GM18519 (cell line): ENCODE measurements at regions not wholly inside any gene's neighbourhood (a gene's known extent, or its start where the extent isn't known, plus 50 kb on each side); places are given as distances from the start of the nearest gene placed in this dataset.

Experiments
- ATAC-seq: cut with Tn5 transposase; IDR thresholded peaks from one replicate; pipeline ENCODE4 v1.9.1; 2021; ENCODE audit warnings: mild to moderate bottlenecking, moderate library complexity; ENCODE audit not compliant: unreplicated experiment, low FRiP score

DNA sequence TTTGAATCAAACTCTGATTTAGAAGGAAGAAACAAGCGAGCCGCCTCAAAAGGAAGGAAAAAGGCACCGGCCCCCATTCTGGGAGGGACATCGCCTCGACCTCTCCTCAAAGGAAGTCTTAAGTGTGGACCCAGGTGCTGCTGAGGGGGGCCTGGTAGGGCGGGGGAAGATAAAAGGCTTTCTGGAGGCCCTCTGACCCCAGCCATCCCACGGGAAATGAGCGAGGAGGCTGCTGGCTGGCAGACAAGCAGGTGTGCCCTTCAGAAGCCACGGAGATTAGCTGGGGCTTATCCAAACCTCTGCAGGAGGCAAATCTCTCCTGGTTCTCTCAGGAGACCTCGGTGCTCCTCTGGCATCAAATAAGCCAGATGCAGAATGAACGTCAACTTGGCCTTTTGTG lies 171.4 kb upstream of the BLID start:
- ATAC-seq = no peak

DNA sequence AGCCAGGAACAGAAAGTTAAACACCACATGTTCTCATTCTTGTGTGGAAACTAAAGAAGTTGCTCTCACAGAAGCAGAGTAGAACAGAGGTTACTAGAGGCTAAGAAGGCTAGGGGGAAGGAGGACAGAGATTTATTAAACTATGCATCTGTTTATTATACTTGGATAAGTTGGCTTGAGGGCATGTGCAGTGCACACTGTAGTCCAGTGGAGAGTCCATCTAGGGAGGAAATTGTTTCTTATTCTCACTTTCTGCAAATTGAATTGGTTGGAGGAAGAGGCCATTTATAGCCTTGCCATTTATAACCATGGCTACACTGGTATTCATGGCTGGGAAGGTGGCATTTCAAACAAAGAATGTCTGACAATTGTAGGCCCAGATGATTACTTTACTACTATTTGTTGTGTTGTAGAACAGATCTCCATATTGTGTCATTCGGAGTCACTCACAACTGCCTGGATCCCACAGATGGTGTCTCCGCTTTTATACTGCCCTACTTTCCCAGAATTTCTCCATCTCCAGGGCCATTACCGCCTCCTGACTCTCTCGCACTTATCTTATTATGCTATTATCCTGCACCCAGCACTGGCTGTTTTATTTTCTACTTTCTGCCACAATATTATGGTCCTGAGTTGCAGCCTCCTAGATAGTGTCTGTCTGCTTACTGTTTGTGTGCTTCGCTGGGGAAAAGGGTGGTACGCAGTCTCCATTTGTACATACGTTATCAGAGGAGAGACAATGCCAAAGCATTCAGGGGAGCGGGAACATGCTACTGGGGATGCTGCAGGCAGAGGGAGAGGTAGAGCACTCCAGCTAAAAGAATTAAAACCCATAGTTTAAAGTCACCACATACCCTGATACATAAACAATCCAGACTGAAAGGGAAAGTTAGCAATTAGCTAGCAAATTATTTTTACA lies 169.3 kb upstream of the BLID start:
- ATAC-seq = no peak

DNA sequence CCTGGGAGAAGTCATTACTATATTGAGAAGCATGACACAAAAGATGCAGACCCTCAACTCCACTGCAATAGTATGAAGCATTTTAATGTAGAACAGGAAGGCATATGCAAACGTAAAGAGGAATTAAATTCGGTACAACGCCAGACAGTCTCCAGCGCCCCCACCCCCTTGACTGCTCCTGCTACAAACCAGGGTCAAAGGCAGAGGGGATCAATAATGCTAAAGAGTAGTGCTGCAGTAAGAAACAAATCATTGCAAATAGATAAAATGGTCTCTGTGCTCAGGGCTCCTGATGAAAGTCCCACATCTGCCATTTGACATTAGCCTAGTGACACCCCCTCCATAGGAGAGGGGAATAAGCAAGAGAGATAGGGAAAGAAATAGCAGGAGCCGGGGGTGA lies 164.9 kb upstream of the BLID start:
- ATAC-seq = no peak

DNA sequence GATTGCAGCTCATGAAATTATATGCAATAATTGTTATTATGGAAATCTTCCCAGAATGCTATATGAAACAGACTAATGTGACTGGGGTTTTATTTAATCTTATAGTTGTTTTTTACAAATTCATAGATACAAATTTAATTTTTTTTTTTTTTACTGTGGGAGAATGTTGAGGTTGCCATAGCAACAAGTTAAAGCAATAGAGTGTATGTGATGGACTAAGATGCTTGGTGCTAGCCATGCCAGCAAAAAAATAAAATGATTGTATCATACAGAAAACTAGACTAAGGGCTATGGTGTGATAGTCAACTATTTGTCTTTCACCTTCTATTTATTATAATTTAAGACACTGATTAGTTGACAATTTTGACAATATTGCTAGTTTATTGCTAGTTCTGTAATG lies 163.2 kb upstream of the BLID start:
- no peak for ATAC-seq

DNA sequence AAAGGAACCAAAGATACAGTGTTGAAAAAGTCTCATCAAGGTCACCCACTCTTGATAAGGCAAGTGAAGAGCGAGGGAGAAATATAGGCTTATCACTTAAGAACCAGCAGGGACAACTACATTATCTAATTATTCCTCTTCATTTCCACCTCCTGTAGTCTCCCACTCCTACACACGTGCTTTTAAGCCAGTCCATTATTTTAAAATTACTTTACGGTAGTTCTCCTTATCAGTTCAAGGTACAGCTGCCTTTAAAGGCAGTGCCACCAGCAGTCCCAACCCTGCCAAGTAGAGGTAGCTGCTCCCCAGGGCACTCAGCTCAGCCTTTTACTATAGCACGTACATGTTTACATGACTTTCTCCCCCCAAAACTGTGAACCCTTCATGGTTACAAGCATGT lies 161.5 kb upstream of the BLID start:
- ATAC-seq = no peak

DNA sequence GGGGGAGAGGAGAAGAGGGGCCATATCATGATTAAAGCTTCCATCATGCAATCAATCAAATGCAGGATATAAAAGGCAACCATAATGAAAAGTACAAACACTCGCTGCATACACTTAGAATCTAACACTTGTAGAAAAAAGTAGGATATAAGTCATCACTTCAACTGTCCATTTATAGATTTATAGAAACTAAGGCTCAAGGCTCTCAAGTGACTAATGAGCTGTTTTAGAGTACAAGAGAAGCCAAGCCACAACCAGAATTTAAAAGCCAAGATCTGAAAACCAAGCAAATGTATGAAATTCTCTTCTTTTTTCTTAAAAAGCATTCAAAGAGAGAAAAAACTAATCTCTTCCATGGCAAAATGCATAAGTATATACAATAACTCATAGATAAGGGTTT lies 160.2 kb upstream of the BLID start:
- ATAC-seq = no peak

DNA sequence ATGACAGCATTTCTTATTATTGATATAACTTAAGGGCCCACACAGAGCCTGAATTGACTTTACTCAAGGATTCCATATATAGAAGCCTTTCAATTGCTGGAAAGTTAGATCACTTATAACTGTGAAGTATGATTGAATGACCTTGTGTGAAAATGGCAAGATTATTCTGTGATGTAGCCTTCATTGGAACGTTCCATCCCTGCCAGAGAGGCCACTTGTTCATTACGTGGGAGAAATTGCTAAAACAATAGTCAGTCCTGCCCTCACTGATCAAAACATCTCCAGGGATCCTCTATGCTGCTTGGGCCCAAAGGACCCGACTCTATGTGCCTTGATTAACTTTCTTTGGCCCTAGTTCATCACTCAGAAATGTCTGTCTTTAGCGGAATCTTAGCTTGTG lies 159.5 kb upstream of the BLID start:
- ATAC-seq = no peak

DNA sequence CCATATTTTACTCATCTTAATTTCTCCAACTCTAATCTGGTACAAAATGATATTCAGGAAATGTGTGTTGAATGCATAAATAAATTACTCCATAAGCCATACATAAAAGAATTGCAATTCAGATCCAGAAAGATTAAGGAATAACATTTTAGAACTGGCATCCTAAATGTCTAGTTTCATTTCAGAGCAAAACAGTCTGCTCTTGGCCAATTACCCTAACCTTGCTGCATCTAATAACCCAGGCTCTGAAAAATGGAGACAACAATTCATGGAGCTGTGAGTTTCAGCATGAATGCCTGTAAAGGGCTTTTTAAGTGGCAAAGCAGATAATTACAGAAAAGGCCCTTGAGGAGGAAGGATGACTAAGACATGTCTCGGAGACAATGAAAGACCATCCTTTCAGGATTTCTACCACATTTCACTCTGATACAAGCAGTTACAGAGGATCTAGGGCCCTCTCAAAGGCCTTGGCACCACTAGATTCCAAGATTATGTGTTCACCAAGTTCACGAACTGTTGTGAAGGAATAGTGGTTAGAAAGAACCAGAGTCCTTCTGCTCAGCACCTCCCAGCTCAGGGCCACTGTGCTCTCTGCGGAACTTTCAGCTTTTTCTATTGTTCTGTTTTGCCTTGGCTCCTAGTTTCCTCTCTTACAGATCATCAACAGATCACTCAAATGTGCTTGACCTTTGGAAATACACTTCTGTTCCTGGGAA lies 157.6 kb upstream of the BLID start:
- no peak for ATAC-seq

DNA sequence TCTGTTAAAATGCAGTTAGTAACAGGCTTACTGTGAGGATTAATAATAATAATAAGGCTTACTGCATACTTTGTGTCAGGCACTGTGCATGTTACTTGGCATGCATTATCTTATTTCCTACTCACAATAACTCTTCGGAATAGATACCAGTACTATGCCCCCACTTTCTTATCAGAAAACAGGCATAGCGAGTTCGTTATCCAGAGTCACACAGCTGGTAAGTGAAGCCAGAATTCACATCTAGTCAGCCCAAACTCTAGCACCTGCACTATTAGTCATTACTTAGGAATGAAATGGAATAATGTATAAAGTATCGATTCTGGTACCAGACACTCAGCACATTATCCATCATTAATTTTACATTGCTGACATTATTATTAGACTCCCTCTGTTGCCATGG lies 155.7 kb upstream of the BLID start:
- ATAC-seq = no peak

DNA sequence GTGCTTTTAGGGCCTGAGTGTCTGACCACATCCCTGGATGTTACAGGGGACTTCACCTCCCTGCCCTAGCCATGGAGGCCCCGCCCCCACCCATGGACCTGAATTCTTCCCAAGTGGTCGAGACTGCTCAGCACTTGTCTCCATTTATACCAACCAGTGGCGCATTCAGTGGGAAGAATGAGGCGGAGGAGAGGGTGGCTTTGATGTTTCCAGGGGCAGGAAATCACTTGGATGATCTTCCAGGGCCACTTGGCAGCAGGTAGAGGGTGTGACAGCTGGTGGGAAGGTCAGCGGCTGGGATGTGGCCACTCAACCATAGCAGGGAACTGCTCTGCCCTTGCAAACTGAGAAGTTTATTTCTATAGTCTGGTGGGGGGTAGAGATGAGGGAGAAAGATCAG lies 155.1 kb upstream of the BLID start:
- no peak for ATAC-seq

DNA sequence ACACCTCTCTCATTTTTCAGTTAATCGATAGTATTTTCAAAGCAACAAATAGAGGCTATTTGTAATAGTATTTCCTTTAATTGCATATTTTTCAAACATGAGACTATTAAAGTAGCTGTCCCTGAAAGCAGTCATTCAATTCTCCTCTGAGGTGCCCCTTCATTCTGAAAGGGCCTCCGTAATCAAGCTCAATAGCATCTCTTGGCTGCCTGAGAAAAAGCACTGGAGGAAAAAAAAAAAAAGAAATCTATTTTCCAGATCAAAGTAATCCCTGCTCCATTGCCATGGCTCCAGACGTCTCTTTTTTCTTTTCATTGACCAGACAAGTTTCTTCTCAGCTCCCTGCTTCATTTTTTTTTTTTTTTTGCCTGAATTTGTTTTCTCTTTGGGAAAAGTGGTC lies 154.5 kb upstream of the BLID start:
- no peak for ATAC-seq

DNA sequence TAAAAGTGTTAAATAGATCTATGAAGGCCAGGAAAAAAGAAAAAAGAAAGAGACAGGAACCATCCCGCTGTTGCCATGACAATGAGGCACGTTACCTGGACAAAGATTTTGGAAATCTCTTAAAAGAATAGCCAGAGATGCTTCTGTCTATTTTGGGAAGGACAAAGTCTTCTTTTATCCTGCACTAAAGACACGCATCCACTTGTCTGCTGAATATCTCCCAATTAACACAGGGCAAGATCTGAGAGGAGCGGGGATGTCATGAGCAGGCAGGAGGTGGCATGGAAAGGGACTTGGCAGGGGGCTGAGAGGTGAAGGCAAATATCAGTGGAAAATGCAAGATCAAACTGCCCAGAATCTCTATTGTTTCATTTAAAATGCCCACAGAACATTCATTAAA lies 153.8 kb upstream of the BLID start:
- no peak for ATAC-seq

DNA sequence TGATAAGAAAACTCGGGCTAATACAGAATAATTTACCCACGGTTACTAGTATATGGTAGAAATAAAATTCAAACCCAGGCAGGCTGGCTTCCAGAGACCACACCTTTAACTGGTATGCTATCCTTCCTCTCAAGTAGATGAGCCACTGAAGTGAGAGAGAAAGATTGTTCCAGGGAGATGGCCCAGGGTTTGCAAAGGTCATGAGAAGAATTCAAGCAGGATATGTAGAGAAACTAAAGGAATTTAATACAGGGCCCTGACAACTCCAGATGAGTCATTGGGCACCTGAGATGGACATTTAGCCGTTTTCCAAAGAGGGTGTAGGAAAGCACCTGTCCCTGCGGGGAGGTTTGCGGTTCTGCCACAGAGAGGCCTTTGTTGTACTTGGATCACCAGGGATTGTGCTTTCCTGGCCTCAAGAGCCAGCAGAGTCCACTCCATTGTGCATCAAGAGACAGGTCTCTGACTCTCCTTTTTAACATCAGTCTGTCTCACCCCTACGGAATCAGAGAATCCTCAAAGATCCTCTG lies 152.7 kb upstream of the BLID start:
- no peak for ATAC-seq

DNA sequence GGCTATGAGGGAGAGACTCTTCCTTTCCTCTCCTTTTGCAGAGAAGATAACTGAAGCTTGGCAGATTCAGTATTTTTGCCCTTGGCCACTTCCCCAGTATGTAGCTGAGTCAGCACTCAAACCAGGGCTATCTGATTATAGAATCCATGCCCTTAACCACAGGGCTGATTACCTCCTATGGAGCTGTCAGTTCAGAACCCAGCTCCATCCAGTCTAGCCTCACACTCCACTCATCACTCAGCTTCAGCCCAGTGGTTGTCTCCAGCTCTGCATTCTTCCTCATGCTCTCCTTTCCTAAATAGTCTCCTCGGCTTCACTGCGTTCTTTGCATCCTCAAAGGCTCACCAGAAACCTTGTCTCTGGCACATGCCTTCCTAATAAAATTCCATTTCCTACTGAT lies 151.6 kb upstream of the BLID start:
- ATAC-seq = no peak

DNA sequence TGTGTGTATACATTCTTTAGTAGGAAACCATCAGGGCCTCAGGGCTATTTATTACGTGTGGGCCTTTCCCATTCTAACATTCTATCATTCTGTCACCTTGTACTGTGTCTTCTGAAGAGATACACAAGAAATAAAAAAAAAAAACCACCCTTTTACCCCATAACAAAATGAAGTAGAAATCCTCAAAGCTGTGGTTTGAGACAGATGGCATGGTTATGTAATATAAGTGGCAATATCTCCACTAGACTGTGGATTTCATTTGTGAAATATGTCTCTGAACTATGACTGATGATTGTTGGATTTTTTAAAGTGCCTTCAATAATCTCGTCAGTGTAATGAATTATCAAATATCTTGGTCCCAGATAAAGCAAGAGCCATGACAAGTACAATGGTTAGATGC lies 150.0 kb upstream of the BLID start:
- no peak for ATAC-seq

DNA sequence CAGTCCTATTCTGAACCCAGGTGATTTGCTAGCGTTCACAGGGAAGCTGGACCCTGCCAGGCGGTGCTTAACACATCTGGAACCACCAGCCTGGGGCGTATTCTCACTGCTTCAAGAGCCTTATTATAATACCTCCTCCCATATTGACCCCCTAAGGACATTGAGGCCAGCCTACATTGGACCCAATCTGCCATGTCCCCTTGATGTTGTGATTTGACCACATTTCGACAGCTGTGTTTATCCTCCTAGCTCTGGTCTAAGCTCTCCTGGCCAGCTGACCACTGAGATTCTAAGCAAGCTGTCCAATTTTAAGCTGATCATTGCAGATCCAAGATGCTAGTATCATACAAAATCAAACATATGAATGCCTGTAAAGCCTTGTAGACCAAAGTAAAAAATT lies 148.1 kb upstream of the BLID start:
- no peak for ATAC-seq

DNA sequence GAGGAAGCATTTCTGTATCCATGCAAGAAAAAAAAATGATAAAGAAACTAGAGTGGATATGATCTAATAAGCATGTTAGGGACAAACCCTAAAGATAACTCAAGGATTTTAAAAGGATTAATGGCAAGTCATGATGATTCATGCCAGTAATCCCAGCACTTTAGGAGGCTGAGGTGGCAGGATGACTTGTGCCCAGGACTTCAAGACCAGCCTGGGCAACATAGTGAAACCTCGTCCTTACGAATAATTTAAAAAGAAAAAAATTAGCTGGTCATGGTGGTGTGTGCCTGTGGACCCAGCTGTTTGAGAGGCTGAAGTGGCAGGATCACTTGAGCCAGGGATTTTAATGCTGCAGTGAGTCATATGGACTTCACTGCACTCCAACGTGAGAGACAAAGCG lies 145.5 kb upstream of the BLID start:
- ATAC-seq = no peak

DNA sequence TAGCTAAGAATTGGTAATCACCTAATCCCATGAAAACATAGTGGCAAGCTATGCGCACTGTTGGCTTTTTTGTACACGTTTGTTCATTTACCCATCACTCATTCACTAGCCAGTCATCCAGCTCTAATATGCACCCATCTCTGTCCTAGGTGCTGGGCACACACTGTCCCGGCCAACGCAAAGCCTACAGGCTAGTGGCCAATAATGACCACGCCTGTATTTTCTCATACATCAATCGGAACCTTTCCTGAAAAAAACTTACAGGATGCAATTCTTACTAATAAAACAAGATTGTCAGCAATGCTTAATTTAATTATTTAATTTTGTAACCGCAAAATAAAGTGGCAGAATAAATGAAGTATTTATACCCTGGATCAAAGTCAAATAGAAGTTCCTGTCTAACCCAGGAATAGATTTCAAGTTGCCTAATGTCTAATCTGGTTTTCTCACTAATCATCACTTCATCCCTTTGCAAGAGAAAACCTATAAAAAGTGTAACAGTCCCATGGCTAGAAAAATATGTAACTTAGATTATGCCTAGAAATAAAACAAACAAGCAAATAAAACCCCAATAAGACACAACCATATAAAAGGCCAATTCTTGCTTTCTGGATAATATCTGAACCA lies 143.3 kb upstream of the BLID start:
- ATAC-seq = no peak

DNA sequence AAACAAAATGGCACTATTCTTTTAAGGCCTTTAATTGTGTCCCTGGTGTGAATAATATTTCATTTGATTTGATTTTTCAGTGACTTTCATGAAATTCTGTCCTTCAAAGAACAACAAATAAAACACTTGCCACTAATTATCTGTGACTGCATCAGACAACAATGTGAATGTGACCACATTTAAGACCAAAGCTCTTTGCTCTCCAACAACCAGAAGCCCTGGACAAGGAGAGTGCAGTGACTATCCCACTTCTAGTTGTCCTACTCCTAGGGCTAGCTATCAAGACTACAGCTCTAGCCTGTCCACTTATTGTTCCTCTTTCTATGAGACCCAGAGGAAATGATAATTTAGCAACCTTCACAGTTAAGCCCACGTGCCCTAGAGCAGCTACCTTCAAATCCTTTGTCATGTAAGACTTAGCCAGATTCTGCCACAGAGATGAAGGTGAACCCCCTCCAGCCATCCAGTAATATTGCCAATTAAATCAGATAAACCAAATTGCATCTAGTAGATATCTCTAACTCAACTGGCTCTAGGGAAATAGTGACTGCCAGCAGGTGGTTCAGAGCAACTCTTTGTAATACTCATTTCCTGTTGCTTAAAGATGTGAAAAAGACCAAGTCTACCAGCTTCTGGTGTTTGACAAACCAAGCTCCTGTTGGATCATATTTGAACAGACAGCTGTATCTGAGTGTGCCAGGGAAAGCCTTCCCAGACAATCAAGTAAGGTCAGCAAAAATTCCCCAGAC lies 142.6 kb upstream of the BLID start:
- no peak for ATAC-seq

DNA sequence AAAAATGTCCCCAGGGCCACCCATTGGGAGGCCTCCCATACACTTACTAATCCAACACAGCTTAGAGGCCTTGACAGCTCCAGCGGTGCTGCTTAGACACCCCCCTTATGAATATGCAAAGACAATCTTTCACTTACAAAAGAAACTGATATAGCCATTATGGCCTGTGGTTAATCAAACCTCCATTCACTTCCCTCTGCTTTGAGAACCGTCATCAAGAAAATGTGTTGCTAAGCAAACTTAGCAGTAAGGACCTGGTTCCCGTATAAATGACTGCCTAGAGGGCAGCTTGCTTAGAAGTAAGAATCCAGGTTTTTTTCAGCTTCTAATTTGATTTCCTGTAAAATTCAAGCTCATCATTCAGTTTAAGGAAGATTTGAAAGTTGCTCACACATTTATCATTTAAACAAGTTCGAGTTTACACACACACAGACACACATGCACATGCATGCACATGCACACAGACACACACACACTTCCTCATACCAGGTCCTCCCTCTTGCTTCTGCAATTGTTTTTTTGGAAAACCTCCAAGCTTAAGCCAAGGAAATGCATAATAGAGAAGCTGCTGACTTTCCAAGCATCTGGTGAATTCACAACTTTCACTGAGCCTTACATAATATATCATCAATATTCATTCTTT lies 137.7 kb upstream of the BLID start:
- ATAC-seq = no peak
